Lower lobe of right lung (tissue), 2 donors: ENCODE measurements at regions not wholly inside any gene's neighbourhood (a gene's known extent, or its start where the extent isn't known, plus 50 kb on each side); places are given as distances from the start of the nearest gene placed in this dataset.

Experiments used
- ATAC-seq, 2 donors: fragments of 200-7000 bp; cut with Tn5 transposase; one replicate each; pipeline ENCODE4 v1.9.1; 2020 to 2022; ENCODE audit warnings: mild to moderate bottlenecking in 2 of 2, moderate library complexity in 2 of 2
- DNase-seq: peaks from one replicate; pipeline ENCODE4 v3.0.0-alpha.2; 2020
- H3K27ac ChIP-seq: fragments of 200-600 bp; one replicate; pipeline ENCODE4 v1.8.0; 2022
- H3K27me3 ChIP-seq: fragments of 200-600 bp; one replicate; pipeline ENCODE4 v1.8.0; 2022; ENCODE audit warnings: low read depth
- H3K36me3 ChIP-seq: fragments of 200-600 bp; one replicate; pipeline ENCODE4 v1.8.0; 2022; ENCODE audit warnings: mild to moderate bottlenecking
- H3K4me1 ChIP-seq: fragments of 200-600 bp; one replicate; pipeline ENCODE4 v1.8.0; 2022
- H3K4me3 ChIP-seq: fragments of 200-600 bp; one replicate; pipeline ENCODE4 v1.8.0; 2022; ENCODE audit warnings: mild to moderate bottlenecking
- H3K9me3 ChIP-seq: fragments of 200-600 bp; one replicate; pipeline ENCODE4 v1.8.0; 2022
- CTCF ChIP-seq: fragments of 200-600 bp; IDR thresholded peaks from one replicate; pipeline ENCODE4 v1.8.0; 2022; ENCODE audit warnings: antibody characterized with exemption, mild to moderate bottlenecking
- intact Hi-C: fragments of 100-400 bp; cut with DNase I; formaldehyde crosslinking; loops from one replicate; pipeline ENCODE4 v1.11.0; 2022
- donor health status: DM: no; HTN: yes; CAD: no; lungs with severe emphysema.

- Histone ChIP-seq H3K36me3 (no peaks in the 10 kb centered on the region), H3K27ac (no peak overlapping the region), H3K27me3 (no peaks in the 10 kb centered on the region), H3K4me1 (no peaks in the 10 kb centered on the region), H3K4me3 (no peak overlapping the region), H3K9me3 (no peaks in the 10 kb centered on the region)
- no peak for ATAC-seq
- intact Hi-C loops, result no loop called here
- no peak for TF ChIP-seq CTCF
- no peak for DNase-seq
These were observed 523.7 kb upstream of the HTR2A start for GRCh38 chr13:47420568-47420967.

DNA sequence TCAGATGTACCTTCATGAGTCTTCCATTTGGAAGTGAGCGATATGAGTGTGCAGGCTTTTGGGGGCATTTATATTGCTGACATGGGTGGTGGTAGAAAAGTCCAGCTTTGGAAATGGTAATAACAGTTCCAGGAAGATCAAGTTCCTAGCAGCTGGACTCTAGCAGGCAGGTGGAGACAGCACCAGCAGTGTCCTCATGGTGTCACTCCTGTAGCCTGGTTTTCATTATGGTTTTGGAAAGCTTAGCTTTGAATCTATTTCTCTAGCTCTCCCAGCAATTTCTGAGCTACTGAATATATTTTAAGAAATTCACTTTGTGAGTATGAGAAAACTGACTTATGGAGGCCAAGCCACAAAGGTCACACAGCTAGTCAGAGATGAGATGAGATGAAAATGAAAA lies 523.2 kb upstream of the HTR2A start:
- Histone ChIP-seq H3K4me3 (no peak overlapping the region), H3K9me3 (no peaks in the 10 kb centered on the region), H3K36me3 (no peaks in the 10 kb centered on the region), H3K27ac (no peak overlapping the region), H3K4me1 (no peaks in the 10 kb centered on the region), H3K27me3 (no peaks in the 10 kb centered on the region)
- ATAC-seq, result no peak
- no peak for DNase-seq
- TF ChIP-seq CTCF, result no peak
- intact Hi-C loops, result no loop called here

DNA sequence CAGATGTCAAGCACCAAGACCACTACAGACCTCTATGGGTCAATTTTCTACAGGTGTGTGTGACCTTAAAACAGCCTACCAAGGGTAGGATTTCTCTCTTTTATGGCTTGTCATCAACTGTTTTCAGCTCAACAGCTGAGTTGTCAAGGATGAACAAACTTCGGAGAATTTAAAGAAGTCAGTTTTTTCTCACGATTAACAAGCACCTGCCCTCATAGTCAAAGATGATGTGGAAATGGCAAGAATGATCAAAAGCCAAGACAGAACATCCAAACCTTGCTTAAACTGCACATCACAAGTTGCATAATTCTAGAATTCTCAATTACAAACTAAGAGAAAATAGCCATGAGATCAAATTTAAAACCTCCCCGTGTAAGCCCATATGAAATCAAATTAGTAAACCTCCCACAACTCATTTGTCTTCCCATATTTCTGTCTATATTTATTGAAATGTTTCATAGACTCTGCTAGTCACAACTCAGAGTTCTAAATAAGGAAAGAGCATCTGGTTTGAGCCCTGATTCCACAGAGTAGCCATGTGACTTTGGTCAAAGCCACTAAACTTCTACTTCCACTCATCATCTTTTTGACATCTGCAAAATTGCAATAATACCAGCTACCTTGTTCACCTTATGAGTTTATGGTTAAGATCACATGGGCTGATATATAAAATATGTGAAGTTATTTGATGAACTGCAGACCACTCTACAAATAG lies 521.5 kb upstream of the HTR2A start:
- Histone ChIP-seq H3K9me3 (no peaks in the 10 kb centered on the region), H3K27ac (no peak overlapping the region), H3K4me3 (no peak overlapping the region), H3K4me1 (no peaks in the 10 kb centered on the region), H3K36me3 (no peaks in the 10 kb centered on the region), H3K27me3 (no peaks in the 10 kb centered on the region)
- ATAC-seq, result no peak
- TF ChIP-seq CTCF, result no peak
- intact Hi-C loops, result no loop called here
- no peak for DNase-seq

- no peaks in the 10 kb centered on the region for H3K4me1 ChIP-seq
- H3K27me3 ChIP-seq, result no peaks in the 10 kb centered on the region
- DNase-seq (no peak), ATAC-seq (no peak)
- no peak overlapping the region for H3K4me3 ChIP-seq
- intact Hi-C loops, result no loop called here
- H3K27ac ChIP-seq, result no peak overlapping the region
- TF ChIP-seq CTCF, result no peak
- H3K9me3 ChIP-seq, result no peaks in the 10 kb centered on the region
- no peaks in the 10 kb centered on the region for H3K36me3 ChIP-seq
These were observed 520.6 kb upstream of the HTR2A start for GRCh38 chr13:47417485-47417884.

DNA sequence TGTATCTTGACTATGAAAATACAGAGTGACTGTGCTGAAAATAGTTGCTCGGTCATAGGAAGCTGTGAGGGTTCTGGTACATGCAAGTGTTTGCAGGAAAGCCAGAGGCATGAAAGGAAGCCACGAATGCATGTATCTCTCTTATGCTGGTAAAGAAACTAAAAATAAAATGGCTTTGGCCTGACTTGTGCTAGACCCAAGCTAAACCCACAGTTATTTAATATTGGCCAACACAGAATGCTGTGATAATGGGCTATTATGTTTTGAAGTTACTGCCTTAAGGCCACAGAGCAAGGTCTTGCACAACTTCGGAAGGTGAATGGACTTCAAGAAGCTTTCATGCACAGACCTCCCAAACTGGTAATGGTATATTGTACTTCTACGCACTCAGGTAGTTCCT lies 518.2 kb upstream of the HTR2A start:
- no peak for DNase-seq
- Histone ChIP-seq H3K27ac (no peak overlapping the region), H3K9me3 (no peaks in the 10 kb centered on the region), H3K36me3 (no peaks in the 10 kb centered on the region), H3K4me1 (no peaks in the 10 kb centered on the region), H3K27me3 (no peaks in the 10 kb centered on the region), H3K4me3 (no peak overlapping the region)
- ATAC-seq, result no peak
- intact Hi-C loops, result no loop called here
- TF ChIP-seq CTCF, result no peak
